SK-N-SH (cell line): ENCODE measurements at regions not wholly inside any gene's neighbourhood (a gene's known extent, or its start where the extent isn't known, plus 50 kb on each side); places are given as distances from the start of the nearest gene placed in this dataset.
"Not testable (repeated sequence)": the region's sequence is repeated elsewhere in the genome, so short reads cannot be mapped to it uniquely, and the experiment has no call there.

Experiments
- CTCF ChIA-PET: fragments of 300-600, 350-600 bp; formaldehyde crosslinking; extraction: SDS; loops from one replicate; lab custom pipeline; 2021; lab: Yijun Ruan, JAX
- POLR2A ChIA-PET: fragments of 350-600 bp; sonication (Branson Sonifier 250); formaldehyde crosslinking; extraction: SDS; loops from one replicate; lab custom pipeline; 2020; ENCODE audit warnings: antibody characterized with exemption, inconsistent platforms; lab: Yijun Ruan, JAX
- DNase-seq: peaks from one replicate; pipeline ENCODE4 v3.0.0; 2012
- H2AFZ ChIP-seq: fragments of 200-600 bp; sonication (generic); 2 replicates; pipeline ENCODE4 v1.8.1; 2016; ENCODE audit warnings: antibody characterized with exemption, mild to moderate bottlenecking, low read depth
- H3F3A ChIP-seq: fragments of 200-600 bp; sonication (generic); replicated peaks from 2 replicates; pipeline ENCODE3; 2016; ENCODE audit warnings: antibody characterized with exemption, mild to moderate bottlenecking; ENCODE audit not compliant: insufficient read depth
- H3K27ac ChIP-seq, 2 experiments: fragments of 200-500 bp in 1 of 2; fragments of 200-600 bp in 1 of 2; sonication (Bioruptor generic) in 1 of 2; sonication (generic), shearing (Covaris generic) in 1 of 2; 2 replicates each; pipeline versions ENCODE4 v1.5.1 to v1.6.1; 2014 to 2016; ENCODE audit warnings: low read depth in 2 of 2, inconsistent platforms in 1 of 2, low read length in 1 of 2, mild to moderate bottlenecking in 1 of 2, mixed read lengths in 1 of 2
- H3K27me3 ChIP-seq: fragments of 200-600 bp; sonication (generic), shearing (Covaris generic); 2 replicates; pipeline ENCODE4 v1.6.1; 2016; ENCODE audit warnings: mixed run types; ENCODE audit not compliant: insufficient read depth
- H3K36me3 ChIP-seq, 2 experiments: fragments of 200-500 bp in 1 of 2; fragments of 200-600 bp in 1 of 2; sonication (Bioruptor generic) in 1 of 2; sonication (generic) in 1 of 2; replicated peaks in 1 of 2; 2 replicates each; pipeline versions ENCODE3 to v1.5.1; 2014 to 2016; ENCODE audit warnings: low read length in 1 of 2, mild to moderate bottlenecking in 1 of 2; ENCODE audit not compliant: insufficient read depth in 2 of 2, control insufficient read depth in 1 of 2
- H3K4me1 ChIP-seq, 2 experiments: fragments of 200-500 bp in 1 of 2; fragments of 200-600 bp in 1 of 2; sonication (Bioruptor generic) in 1 of 2; sonication (generic), shearing (Covaris generic) in 1 of 2; 2 replicates each; pipeline versions ENCODE4 v1.5.1 to v1.6.1; 2014 to 2016; ENCODE audit warnings: low read depth in 1 of 2, low read length in 1 of 2, mixed run types in 1 of 2; ENCODE audit not compliant: insufficient read depth in 2 of 2, control insufficient read depth in 1 of 2
- H3K4me2 ChIP-seq: fragments of 200-600 bp; sonication (generic), shearing (Covaris generic); 2 replicates; pipeline ENCODE4 v1.6.1; 2017; ENCODE audit warnings: mixed run types
- H3K4me3 ChIP-seq, 2 experiments: fragments of 200-500 bp in 1 of 2; fragments of 200-600 bp in 1 of 2; sonication (Bioruptor generic) in 1 of 2; sonication (generic), shearing (Covaris generic) in 1 of 2; 2 replicates each; pipeline versions ENCODE4 v1.5.1 to v1.8.1; 2014 to 2016; ENCODE audit warnings: low read depth in 2 of 2, inconsistent platforms in 1 of 2, low read length in 1 of 2, mild to moderate bottlenecking in 1 of 2, mixed read lengths in 1 of 2, moderate library complexity in 1 of 2
- H3K79me2 ChIP-seq: fragments of 200-600 bp; sonication (generic); 2 replicates; pipeline ENCODE4 v1.8.1; 2017; ENCODE audit warnings: mild to moderate bottlenecking; ENCODE audit not compliant: insufficient read depth
- H3K9ac ChIP-seq: fragments of 200-600 bp; sonication (generic); 2 replicates; pipeline ENCODE4 v1.6.1; 2017; ENCODE audit warnings: mixed run types
- H3K9me2 ChIP-seq: fragments of 200-600 bp; sonication (generic); 2 replicates; pipeline ENCODE4 v1.6.1; 2017; ENCODE audit warnings: mixed run types
- H3K9me3 ChIP-seq: fragments of 200-600 bp; sonication (generic); 2 replicates; pipeline ENCODE4 v1.6.1; 2017; ENCODE audit warnings: mixed run types, mild to moderate bottlenecking, moderate library complexity
- H4K20me1 ChIP-seq: fragments of 200-600 bp; sonication (generic); 2 replicates; pipeline ENCODE4 v1.6.1; 2017; ENCODE audit warnings: mild to moderate bottlenecking, mixed run types; ENCODE audit not compliant: insufficient read depth
- EP300 ChIP-seq, 2 experiments: IDR thresholded peaks; 2 replicates each; pipeline versions ENCODE4 v1.4.0 to v1.6.1; 2012; ENCODE audit warnings: borderline replicate concordance in 1 of 2, low read depth in 1 of 2, low read length in 1 of 2
- EZH2phosphoT487 ChIP-seq: fragments of 200-600 bp; sonication (generic); IDR thresholded peaks from 2 replicates; pipeline ENCODE4 v1.6.1; 2017; ENCODE audit warnings: low read depth, mixed run types, mild to moderate bottlenecking, antibody characterized with exemption, moderate library complexity, borderline replicate concordance
- FOXM1 ChIP-seq: IDR thresholded peaks from 2 replicates; pipeline ENCODE4 v1.4.0; 2012; ENCODE audit warnings: low read depth, mild to moderate bottlenecking
- GABPA ChIP-seq: IDR thresholded peaks from 2 replicates; pipeline ENCODE4 v1.4.0; 2012; ENCODE audit warnings: low read depth, mild to moderate bottlenecking
- GATA2 ChIP-seq: sonication (generic); formaldehyde crosslinking; IDR thresholded peaks from 2 replicates; pipeline ENCODE4 v1.5.0; 2020; ENCODE audit warnings: mild to moderate bottlenecking, missing genetic modification reagents
- RAD21 ChIP-seq: IDR thresholded peaks from 2 replicates; pipeline ENCODE4 v1.6.1; 2012; ENCODE audit warnings: mild to moderate bottlenecking, low read length
- RXRA ChIP-seq: IDR thresholded peaks from 2 replicates; pipeline ENCODE4 v1.4.0; 2012; ENCODE audit warnings: low read depth, mild to moderate bottlenecking, borderline replicate concordance
- TAF1 ChIP-seq: IDR thresholded peaks from 2 replicates; pipeline ENCODE4 v1.6.1; 2012; ENCODE audit warnings: low read depth, mild to moderate bottlenecking, low read length, moderate library complexity, borderline replicate concordance
- TCF12 ChIP-seq: IDR thresholded peaks from 2 replicates; pipeline ENCODE4 v1.4.0; 2012
- WGBS: methylation state at CpG from one replicate; pipeline ENCODE4 v1.1.6; 2017; ENCODE audit warnings: low lambda C conversion rate; 5-methylcytosine and 5-hydroxymethylcytosine counted together
- TF ChIP-seq, protein P1 (sequence below): IDR thresholded peaks from 2 replicates; pipeline ENCODE4 v1.4.0; 2012; ENCODE audit warnings: low read depth
- TF ChIP-seq, protein P2 (sequence below): fragments of 200-600 bp; sonication (generic); IDR thresholded peaks from 2 replicates; pipeline ENCODE4 v1.6.1; 2017; ENCODE audit warnings: antibody characterized with exemption, mild to moderate bottlenecking, moderate library complexity

DNA sequence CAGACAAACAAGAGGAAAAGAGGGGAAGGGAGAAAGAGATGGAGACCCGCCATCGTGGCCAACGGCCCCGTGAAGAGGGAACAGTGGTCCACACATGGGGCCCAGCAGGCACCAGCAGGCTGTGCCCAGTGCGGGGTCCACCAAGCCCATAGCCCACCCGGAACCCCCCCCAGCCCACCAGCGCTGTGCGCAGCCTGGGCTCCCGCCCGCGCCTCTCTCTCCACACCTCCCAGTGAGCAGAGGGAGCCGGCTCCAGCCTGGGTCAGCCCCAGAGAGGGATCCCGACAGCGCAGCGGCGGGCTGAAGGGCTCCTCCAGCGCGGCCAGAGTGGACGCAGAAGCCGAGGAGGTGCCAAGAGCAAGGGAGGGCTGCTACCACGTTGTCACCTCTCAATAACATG lies 105.0 kb upstream of the TMTC1 start:
- H3K36me3 ChIP-seq = no peaks in the 10 kb centered on the region
- DNase-seq = no peak

DNA sequence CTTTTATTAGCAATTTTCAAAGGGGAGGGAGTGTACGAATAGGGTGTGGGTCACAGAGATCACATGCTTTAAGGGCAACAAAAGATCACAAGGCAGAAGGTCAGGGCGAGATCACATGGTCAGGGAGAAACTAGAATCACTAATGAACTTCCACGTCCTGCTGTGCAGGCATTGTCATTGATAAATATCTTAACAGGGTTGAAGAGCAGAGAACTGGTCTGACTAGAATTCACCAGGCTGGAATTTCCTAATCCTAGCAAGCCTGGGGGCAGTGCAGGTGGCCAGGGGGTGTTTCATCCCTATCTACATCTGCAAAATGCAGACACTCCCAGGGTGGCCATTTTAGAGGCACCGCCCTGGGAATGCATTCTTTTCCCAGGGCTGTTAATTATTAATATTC lies 101.2 kb upstream of the TMTC1 start:
- H4K20me1 ChIP-seq, H3K4me1 ChIP-seq, CTCF ChIA-PET: not testable (repeated sequence)

More for the DNA sequence above, 105.0 kb upstream of the TMTC1 start:
- TF ChIP-seq, protein P1, sequence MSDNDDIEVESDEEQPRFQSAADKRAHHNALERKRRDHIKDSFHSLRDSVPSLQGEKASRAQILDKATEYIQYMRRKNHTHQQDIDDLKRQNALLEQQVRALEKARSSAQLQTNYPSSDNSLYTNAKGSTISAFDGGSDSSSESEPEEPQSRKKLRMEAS = no peak
- no peak for TF ChIP-seq RAD21
- TF ChIP-seq FOXM1 = no peak
- no peak for TF ChIP-seq GABPA
- TF ChIP-seq EP300 (IDR thresholded peaks at IDR 0.05; ENCODE audit: borderline replicate concordance in 1 of 2, low read depth in 1 of 2, low read length in 1 of 2) = no peak
- TF ChIP-seq, protein P2, sequence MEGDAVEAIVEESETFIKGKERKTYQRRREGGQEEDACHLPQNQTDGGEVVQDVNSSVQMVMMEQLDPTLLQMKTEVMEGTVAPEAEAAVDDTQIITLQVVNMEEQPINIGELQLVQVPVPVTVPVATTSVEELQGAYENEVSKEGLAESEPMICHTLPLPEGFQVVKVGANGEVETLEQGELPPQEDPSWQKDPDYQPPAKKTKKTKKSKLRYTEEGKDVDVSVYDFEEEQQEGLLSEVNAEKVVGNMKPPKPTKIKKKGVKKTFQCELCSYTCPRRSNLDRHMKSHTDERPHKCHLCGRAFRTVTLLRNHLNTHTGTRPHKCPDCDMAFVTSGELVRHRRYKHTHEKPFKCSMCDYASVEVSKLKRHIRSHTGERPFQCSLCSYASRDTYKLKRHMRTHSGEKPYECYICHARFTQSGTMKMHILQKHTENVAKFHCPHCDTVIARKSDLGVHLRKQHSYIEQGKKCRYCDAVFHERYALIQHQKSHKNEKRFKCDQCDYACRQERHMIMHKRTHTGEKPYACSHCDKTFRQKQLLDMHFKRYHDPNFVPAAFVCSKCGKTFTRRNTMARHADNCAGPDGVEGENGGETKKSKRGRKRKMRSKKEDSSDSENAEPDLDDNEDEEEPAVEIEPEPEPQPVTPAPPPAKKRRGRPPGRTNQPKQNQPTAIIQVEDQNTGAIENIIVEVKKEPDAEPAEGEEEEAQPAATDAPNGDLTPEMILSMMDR = no peak
- TF ChIP-seq TAF1 = no peak
- no peak for TF ChIP-seq EZH2phosphoT487
- no peak for TF ChIP-seq RXRA
- no peak for TF ChIP-seq TCF12
- TF ChIP-seq GATA2 (CRISPR knock-in tag) = no peak
- H3F3A ChIP-seq = no peaks in the 10 kb centered on the region
- 77% methylated on average over 10 of the region's 21 CpGs for WGBS
- POLR2A ChIA-PET = no interaction called here
- no peak overlapping the region for H3K4me2 ChIP-seq
- no peaks in the 10 kb centered on the region for H4K20me1 ChIP-seq
- no peak overlapping the region for H3K4me3 ChIP-seq
- H3K4me1 ChIP-seq = no peaks in the 10 kb centered on the region
- no peaks in the 10 kb centered on the region for H3K9me2 ChIP-seq
- CTCF ChIA-PET = interaction anchor here (0.6 to 1.9 kb wide), 4 partner anchors 10 to 336 kb away, joined by 3 to 17 read pairs (median 6); no protein-coding TSS in a partner anchor
- H3K9ac ChIP-seq = no peak overlapping the region
- no peaks in the 10 kb centered on the region for H3K27me3 ChIP-seq
- no peaks in the 10 kb centered on the region for H3K9me3 ChIP-seq
- no peak overlapping the region for H2AFZ ChIP-seq
- no peaks in the 10 kb centered on the region for H3K79me2 ChIP-seq
- no peak overlapping the region for H3K27ac ChIP-seq

More for the DNA sequence above, 101.2 kb upstream of the TMTC1 start:
- 22% methylated on average over 4 of the region's 4 CpGs for WGBS
- H2AFZ ChIP-seq, DNase-seq, H3K9me3 ChIP-seq, H3K27me3 ChIP-seq, H3K9ac ChIP-seq, H3F3A ChIP-seq, H3K4me3 ChIP-seq, H3K9me2 ChIP-seq, H3K79me2 ChIP-seq, POLR2A ChIA-PET, H3K4me2 ChIP-seq, H3K27ac ChIP-seq, H3K36me3 ChIP-seq: not testable (repeated sequence)
